ENCODE measurements at regions not wholly inside any gene's neighbourhood (a gene's known extent, or its start where the extent isn't known, plus 50 kb on each side); places are given as distances from the start of the nearest gene placed in this dataset.

DNA sequence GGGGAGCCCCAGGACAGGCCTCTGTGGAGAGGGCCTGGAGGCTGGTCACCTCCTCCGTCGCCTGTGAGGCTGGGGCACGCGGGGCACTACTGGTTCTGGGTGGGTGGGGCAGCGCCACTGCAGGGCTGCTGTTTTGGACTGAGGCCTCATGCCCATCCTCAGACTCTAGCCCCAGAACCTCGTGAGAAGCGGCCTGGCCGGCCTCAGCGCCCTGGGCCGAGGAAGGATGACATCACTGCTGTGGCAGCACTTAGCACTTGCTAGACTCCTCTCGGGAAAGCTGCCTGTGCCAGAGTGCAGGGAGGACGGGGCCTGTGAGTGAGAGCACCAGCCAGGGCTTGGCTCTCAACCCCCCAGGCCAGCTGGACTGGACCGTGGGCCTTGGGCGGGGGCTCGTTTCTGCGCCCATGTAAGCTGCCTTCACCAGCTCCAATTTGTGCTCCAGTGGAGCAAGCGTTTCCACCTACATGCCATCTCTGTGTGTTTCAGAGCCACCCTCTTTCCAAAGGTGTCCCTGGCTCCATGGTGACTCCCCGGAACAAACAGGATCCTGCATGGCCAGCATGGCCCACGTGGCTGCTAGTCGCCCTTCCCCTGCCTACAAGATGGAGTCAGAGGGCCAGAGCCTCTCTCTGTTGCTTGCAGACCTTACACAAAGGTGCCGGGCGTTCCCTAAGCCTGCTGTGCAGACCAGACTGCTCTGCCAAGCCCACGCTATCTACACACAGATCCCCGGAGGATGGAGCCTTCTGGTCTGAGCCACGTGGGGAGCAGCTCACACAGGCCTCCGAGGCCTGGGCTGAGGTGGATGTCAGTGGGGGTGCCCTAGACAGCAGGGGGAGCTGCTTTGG, 102.9 kb downstream of the CTTN start:
- no peak overlapping the region for H3K27ac Mint-ChIP-seq (ENCODE audit: unreplicated experiment)
- no peak overlapping the region for H3K4me3 Mint-ChIP-seq (ENCODE audit: unreplicated experiment)
- TF ChIP-seq, protein P1, sequence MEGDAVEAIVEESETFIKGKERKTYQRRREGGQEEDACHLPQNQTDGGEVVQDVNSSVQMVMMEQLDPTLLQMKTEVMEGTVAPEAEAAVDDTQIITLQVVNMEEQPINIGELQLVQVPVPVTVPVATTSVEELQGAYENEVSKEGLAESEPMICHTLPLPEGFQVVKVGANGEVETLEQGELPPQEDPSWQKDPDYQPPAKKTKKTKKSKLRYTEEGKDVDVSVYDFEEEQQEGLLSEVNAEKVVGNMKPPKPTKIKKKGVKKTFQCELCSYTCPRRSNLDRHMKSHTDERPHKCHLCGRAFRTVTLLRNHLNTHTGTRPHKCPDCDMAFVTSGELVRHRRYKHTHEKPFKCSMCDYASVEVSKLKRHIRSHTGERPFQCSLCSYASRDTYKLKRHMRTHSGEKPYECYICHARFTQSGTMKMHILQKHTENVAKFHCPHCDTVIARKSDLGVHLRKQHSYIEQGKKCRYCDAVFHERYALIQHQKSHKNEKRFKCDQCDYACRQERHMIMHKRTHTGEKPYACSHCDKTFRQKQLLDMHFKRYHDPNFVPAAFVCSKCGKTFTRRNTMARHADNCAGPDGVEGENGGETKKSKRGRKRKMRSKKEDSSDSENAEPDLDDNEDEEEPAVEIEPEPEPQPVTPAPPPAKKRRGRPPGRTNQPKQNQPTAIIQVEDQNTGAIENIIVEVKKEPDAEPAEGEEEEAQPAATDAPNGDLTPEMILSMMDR (IDR thresholded peaks at IDR 0.05): no peak
- H3K36me3 Mint-ChIP-seq (ENCODE audit: low read depth): no peaks in the 10 kb centered on the region
- peak; percentile 77 for DNase-seq (ENCODE audit: low spot score)
- no peaks in the 10 kb centered on the region for H3K4me1 Mint-ChIP-seq (ENCODE audit: low read depth)
- no peaks in the 10 kb centered on the region for H3K9me3 Mint-ChIP-seq (ENCODE audit: low read depth)
- H3K27me3 Mint-ChIP-seq (ENCODE audit: low read depth): peaks cover 5% of the 10 kb centered on the region

DNA sequence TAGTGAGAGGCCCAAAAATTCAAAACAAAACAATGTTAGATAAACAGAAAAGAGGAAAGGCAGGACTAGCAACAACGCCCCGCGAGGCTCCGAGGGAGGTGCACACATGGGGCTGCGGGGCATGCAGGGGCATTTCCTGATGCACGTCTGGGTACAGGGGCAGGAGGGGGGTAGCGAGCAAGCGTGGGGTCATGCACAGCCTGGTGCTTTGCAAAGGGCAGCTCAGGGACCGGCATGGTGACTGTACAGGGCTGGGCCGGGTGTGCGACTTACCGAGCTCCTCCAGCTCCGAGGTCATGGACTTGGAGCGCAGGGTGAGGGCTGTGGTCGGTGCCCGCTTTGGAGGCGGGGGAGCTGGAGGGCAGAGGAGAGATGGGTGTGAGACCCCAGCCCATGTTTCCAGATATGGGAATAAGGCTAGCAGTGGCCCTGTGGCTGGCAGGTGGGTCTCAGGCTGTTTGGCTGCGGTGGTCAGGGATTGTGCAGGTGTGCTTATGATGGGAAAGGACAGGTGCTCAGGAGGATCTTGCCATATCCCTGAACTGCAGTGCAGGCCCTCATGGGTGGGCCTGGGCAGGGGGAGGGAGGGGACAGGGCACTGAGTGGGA, 103.7 kb downstream of the CTTN start:
- Mint-ChIP-seq H3K9me3 (ENCODE audit: low read depth) (no peaks in the 10 kb centered on the region), H3K4me1 (ENCODE audit: low read depth) (no peaks in the 10 kb centered on the region), H3K27me3 (ENCODE audit: low read depth) (peaks cover 5% of the 10 kb centered on the region), H3K36me3 (ENCODE audit: low read depth) (no peaks in the 10 kb centered on the region), H3K27ac (ENCODE audit: unreplicated experiment) (no peak overlapping the region), H3K4me3 (ENCODE audit: unreplicated experiment) (no peak overlapping the region)
- DNase-seq (ENCODE audit: low spot score): peak; percentile 87
- TF ChIP-seq, protein P1 (IDR thresholded peaks at IDR 0.05): no peak

DNA sequence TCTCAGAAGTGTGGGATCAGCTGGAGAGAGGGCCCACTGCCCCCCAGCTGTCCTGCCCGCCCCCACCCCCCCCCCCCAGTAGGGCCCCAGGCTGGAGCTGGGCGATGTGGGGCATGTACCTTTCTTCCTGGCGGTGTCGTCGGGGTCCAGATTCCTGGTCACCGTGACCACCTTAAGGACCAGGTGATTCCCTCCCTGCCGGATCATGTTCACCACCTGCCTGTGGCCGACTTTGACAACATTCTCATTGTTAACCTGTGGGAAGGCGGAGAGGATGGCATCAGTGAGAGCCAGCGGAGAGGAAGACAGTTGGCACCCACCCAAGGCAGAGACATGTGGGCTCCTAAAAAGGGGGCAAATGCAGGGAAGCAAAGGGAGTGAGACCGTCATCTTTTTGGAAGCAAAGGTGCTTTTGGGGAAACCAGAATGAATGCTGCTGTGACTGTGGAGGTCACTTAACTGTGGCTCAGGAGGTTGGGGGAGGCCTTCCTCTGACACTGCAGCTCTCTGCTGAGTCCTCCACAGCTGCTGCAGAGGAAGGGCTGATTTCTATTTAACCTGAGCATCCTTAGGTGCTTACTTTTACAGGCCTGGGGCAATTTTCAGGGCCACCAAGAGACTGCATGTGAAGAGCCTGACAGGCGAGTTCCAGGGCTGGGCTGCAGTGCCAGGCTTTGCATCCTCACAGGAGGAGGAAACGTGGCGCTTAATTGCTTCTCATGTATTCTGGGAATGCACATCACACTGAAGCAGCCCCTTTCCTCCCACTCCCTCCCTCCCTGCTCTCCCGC, 104.5 kb downstream of the CTTN start:
- H3K36me3 Mint-ChIP-seq (ENCODE audit: low read depth): no peaks in the 10 kb centered on the region
- H3K27me3 Mint-ChIP-seq (ENCODE audit: low read depth): peaks cover 5% of the 10 kb centered on the region
- TF ChIP-seq, protein P1 (IDR thresholded peaks at IDR 0.05): no peak
- H3K4me3 Mint-ChIP-seq (ENCODE audit: unreplicated experiment): no peak overlapping the region
- no peaks in the 10 kb centered on the region for H3K9me3 Mint-ChIP-seq (ENCODE audit: low read depth)
- DNase-seq (ENCODE audit: low spot score): peak; percentile 48
- H3K4me1 Mint-ChIP-seq (ENCODE audit: low read depth): no peaks in the 10 kb centered on the region
- H3K27ac Mint-ChIP-seq (ENCODE audit: unreplicated experiment): no peak overlapping the region

DNA sequence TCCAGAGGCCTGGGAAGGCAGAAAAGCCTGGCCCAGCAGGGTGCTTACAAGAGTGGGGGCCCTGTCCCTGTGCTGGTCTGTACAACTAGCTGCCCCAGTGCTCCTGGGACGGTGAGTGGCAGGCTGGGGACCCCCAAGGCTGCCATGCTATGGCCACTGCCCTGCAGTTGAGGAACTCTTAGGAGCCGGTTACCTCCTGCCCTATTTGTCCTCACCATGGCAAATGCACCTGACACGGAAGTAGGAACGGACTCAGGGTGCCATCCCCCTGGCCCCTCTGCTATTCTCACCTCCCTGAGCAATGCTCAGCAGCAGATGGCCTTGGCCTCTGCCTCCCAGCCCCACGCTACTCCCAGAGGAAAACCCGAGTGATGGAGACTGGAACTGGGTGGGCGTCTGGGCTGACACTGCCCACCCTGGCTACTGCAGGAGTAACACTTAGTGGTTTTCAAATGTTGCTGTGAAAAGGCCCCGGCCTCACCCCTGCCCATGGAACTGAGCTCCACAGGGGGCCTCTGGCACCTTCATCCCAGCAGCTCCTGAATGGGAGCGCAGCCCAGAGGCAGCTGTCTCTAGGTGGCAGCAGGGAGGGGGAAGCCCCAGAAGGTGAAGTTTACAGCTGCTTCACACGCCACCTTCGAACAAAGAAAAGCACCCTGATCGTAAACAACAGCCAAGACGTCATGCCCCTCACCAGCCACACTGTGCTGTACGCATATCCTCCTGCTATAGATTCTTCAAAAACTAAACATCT, 105.3 kb downstream of the CTTN start:
- H3K36me3 Mint-ChIP-seq (ENCODE audit: low read depth): no peaks in the 10 kb centered on the region
- no peak overlapping the region for H3K4me3 Mint-ChIP-seq (ENCODE audit: unreplicated experiment)
- peaks cover 5% of the 10 kb centered on the region for H3K27me3 Mint-ChIP-seq (ENCODE audit: low read depth)
- no peaks in the 10 kb centered on the region for H3K9me3 Mint-ChIP-seq (ENCODE audit: low read depth)
- no peak overlapping the region for H3K27ac Mint-ChIP-seq (ENCODE audit: unreplicated experiment)
- peak; percentile 62 for DNase-seq (ENCODE audit: low spot score)
- H3K4me1 Mint-ChIP-seq (ENCODE audit: low read depth): no peaks in the 10 kb centered on the region
- TF ChIP-seq, protein P1 (IDR thresholded peaks at IDR 0.05): peak; percentile 44

Measured in chondrocyte (in vitro differentiated cells).